ENCODE measurements at regions not wholly inside any gene's neighbourhood (a gene's known extent, or its start where the extent isn't known, plus 50 kb on each side); places are given as distances from the start of the nearest gene placed in this dataset.

GRCh38 chr16:5845046-5845445 is 747.5 kb upstream of the EEF2KMT start:
- TF ChIP-seq NFE2 (CRISPR knock-in tag; IDR thresholded peaks at IDR 0.05) (no peak), TBL1XR1 (IDR thresholded peaks at IDR 0.05; ENCODE audit: borderline replicate concordance, low read length, partially characterized antibody) (no peak), HCFC1 (IDR thresholded peaks at IDR 0.05; ENCODE audit: low read depth, low read length) (no peak), REST (IDR thresholded peaks at IDR 0.05; ENCODE audit: borderline replicate concordance in 1 of 2, low read depth in 1 of 2, low read length in 2 of 2) (no peak), SIN3B (IDR thresholded peaks at IDR 0.05; ENCODE audit: low read length) (no peak), TSC22D2 (CRISPR knock-in tag; IDR thresholded peaks at IDR 0.05; ENCODE audit: borderline replicate concordance) (no peak), USF2 (IDR thresholded peaks at IDR 0.05; ENCODE audit: low read depth, low read length) (no peak), USF2 (CRISPR knock-in tag; IDR thresholded peaks at IDR 0.05; ENCODE audit: borderline replicate concordance) (no peak), RBM22 (optimal IDR thresholded peaks at IDR 0.05; ENCODE audit: low read length) (no peak), POLR2A (IDR thresholded peaks at IDR 0.05; ENCODE audit: insufficient read depth in 1 of 2, low read depth in 2 of 2, low read length in 2 of 2) (no peak), ZNF280B (CRISPR knock-in tag; IDR thresholded peaks at IDR 0.05; ENCODE audit: borderline replicate concordance) (no peak), STAT5B (CRISPR knock-in tag; IDR thresholded peaks at IDR 0.05) (no peak)

Data from HepG2 (cell line).